Right ventricle myocardium superior (tissue), 1 donor: ENCODE measurements at regions not wholly inside any gene's neighbourhood (a gene's known extent, or its start where the extent isn't known, plus 50 kb on each side); places are given as distances from the start of the nearest gene placed in this dataset.

Source experiments
- ATAC-seq: fragments of 200-7000 bp; cut with Tn5 transposase; one replicate; pipeline ENCODE4 v1.9.1; 2020; ENCODE audit warnings: mild to moderate bottlenecking; ENCODE audit not compliant: poor library complexity
- DNase-seq: peaks from one replicate; pipeline ENCODE4 v3.0.0-alpha.2; 2020
- intact Hi-C: fragments of 100-400 bp; cut with DNase I; formaldehyde crosslinking; loops from one replicate; pipeline ENCODE4 v1.11.2; 2022
- donor health status: DM: no; HTN: yes; CAD: no; lungs with severe emphysema.

DNA sequence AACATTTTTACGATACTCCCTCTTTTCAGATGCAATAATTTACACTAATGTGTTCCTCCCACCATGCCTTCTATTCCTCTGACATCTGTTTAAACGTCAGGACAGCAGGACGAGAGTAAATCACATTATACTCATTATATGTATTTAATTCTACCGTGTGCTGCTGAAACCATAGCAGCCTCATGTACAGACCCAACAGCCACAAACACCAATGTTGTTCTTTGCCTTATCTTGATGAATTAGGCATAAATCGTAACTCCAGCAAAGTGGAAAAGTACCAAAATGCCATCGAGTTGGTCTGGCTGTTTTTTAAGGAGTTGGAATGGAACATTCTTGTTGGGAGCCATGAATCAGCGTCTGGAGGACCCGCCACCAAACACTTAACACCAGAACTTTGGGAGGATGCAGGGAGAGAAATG is 82.9 kb upstream of the FOXF1 start:
- DNase-seq = no peak
- no peak for ATAC-seq
- intact Hi-C loops = no loop called here

DNA sequence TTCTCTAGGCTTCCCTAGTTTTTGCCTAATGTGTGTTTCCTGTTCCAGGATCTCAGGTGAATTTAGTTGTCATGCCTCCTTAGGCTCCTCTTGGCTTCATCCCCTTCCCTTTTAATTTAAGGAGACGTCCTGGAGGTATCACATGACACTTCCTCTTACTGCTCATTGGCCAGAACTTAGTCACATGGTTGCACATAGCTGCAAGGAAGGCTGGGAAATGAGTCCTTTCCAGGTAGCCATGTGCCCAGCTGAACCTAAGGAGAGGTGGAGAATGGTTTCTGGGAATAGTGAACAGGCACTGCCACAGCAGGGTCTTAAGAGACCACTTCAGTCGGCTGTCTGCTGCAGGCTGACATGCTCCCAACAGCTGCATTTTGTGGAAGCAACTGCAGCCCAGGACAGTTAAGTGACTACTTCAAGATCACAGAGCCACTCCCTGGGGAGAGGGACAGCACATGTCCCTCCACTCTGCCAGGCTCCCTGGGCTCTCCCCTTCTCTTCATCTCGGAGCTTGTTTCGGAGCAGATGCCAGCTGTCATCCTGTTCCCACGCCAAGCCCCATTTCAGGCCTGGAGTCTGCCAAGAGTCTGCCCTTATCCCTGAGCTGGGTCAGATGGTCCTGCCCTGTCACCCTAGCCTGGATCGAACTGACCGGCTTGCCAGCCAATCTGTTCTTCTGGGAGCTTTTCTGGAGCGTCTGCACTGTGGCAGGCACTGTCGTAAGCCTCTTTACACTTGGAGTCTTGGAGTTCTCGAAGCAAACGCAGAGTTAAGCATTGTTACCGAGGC is 81.4 kb upstream of the FOXF1 start:
- intact Hi-C loops = no loop called here
- ATAC-seq (peak; percentile 76), DNase-seq (no peak)

DNA sequence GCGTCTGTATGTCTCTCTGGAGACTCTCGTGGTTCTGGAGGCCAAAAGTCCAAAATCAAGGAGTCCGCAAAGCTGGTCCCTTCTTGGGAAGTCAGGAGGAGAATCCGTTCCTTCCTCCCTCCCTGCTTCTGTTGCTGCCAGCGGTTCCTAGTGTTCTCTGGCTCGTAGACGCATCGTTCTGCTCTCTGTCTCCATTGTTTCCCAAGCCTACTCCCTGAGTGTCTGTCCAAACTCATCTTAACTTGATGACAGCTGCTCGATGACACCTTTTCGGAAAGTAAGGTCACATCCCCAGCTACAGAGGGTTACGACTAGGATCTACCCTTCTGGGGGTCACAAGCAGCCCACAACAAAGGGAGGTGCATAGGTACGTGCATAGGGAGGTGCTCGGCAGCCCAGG is 80.7 kb upstream of the FOXF1 start:
- ATAC-seq (peak; percentile 15), DNase-seq (no peak)
- intact Hi-C loops = no loop called here

DNA sequence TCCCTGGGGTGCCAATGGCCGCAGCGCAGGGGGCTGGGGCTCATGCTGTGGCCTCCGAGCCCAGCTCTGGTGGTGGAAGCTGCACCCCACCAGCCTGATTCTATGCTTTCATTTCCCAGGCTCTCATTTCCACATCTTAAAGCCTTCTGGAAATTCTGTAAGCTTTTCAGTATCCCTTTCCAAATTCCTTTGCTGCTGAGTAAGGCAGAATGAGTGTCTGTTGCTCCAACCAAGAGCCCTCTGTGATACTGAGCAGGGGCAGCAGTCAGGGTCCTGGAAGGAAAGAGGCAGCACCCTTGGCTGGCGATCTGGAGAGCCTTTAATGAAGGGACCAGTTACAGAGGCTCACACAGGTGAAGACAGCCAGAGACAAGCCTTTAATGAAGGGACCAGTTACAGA is 79.5 kb upstream of the FOXF1 start:
- ATAC-seq = no peak
- intact Hi-C loops = no loop called here

DNA sequence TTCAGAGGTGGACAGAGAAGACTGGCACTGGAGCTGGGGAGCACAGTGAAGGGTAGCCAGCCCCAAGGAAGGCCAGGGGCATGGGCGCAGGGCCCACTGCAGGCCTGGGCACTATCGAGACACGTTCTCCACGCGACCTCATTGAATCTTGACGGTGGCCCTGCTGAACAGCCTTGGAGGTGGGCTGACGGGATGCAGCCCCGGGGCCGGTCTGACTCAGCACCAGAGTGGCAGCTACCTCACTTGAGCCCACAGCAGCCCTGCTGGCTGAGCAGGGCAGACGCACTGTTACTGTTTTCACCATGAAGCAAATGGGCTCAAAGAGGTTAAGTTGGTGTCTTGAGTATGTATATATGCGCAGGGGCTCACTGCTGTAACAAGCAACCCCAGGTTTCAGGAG is 78.8 kb upstream of the FOXF1 start:
- DNase-seq (no peak), ATAC-seq (no peak)
- intact Hi-C loops = no loop called here

More for the DNA sequence above, 79.5 kb upstream of the FOXF1 start:
- no peak for DNase-seq

DNA sequence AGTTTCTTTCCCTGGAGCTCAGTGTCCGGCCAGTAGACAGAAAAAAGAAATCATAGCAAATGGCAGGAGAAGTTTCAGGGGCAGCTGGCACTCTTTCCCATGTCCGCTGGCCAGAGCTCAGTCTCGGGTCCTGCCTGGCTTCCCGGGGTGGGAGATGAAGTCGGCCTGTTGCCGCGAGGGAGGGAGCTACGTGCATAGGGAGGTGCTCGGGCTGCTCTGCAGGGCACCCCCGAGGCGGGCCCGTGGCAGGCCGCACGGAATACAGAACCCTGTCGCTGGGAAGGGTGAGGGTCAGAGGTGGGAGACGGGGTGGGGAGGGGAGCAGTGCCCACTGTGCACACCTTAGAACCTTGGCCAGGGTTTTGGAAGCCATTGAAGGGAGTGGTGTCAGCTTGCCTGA is 78.3 kb upstream of the FOXF1 start:
- no peak for ATAC-seq
- intact Hi-C loops = no loop called here

DNA sequence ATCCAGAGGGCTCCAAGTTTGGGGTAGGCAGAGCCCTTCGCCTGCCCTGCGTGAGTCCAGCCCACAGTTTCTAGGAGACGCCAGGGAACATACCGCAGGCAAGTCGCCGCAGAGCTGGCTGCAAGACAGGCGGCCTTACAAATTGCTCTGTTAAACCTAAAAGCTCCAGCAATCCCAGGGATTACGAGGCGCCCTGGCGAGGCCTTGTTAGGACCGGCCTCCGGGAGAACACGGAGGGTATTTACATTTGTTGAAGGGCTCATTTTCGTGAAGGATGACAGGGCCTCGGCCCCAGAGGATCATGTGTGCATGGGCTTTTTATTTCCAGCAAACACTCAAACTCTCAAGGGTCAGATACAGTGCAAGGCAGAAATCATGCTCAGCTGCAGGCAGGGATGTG is 77.6 kb upstream of the FOXF1 start:
- ATAC-seq (no peak), DNase-seq (no peak)
- intact Hi-C loops = no loop called here

More for the DNA sequence above, 78.3 kb upstream of the FOXF1 start:
- DNase-seq = no peak

DNA sequence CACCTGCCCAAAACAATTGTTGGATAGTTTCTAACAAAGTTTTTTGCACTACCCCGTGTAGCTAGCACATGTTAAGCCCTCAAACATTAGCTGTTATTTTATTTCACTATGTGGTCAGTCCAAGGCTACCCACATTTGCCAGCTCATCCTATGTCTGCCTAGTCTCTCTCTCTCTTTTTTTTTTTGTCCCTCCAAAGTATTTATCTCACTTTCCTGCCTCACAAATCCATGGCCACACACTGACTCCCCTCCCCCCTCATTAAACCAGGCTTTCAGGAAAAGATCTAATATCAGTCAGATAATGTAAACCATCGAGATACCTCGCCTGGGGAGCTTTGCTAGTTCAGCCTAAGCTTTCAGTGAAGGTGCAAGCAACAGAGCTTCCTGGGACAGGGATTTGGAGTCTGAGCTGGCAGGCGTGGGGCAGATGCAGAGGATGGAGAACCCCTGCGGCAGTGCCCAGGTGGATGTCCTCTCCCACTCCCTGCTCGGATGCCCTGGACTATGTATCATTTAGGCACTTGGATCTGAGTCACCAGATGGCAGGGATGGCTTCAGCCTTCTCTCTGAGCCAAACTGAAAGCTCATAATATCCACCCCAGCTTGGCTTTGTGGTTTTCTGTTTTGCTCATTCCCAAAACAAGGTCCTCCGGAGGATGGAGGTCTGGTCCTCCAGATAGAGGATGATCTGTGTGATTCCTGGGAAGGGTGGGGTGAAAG is 73.7 kb upstream of the FOXF1 start:
- ATAC-seq (no peak), DNase-seq (no peak)
- intact Hi-C loops = no loop called here

DNA sequence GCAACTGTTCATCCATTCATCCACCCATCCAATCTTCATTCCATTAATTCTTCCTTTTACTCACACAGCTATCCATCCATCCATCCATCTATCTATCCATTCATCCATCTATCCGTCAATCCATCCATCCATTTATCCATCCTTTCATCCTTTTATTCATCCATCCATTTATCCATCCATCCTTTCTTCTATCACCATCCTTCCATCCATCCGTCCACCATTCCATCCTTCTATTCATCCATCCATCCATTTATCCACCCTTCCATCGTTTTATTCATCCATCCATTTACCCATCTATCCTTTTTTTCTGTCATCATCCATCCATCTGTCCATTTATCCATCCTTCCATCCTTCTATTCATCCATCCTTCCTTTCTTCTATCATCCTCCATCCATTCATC is 73.0 kb upstream of the FOXF1 start:
- ATAC-seq (no peak), DNase-seq (no peak)
- intact Hi-C loops = no loop called here

DNA sequence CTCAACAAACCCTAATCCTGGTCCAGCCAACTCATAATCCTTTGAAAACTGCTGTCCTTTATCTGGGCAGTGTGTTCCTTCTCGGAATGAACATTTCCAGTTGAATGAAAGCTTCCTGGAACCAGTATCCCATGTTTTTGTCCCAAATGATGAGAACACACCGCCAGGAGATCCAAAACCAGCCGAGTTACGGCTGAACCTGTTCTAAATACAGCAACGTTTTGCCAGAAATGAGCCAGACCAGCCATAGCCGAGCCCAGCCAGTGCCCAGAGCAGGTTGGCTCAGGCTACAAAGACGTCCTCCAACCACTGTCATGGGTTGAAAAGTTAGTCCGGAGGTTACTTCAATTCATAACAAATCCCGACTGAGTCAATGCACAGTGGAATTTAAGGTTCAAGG is 67.6 kb upstream of the FOXF1 start:
- DNase-seq = no peak
- no peak for ATAC-seq
- intact Hi-C loops = no loop called here

DNA sequence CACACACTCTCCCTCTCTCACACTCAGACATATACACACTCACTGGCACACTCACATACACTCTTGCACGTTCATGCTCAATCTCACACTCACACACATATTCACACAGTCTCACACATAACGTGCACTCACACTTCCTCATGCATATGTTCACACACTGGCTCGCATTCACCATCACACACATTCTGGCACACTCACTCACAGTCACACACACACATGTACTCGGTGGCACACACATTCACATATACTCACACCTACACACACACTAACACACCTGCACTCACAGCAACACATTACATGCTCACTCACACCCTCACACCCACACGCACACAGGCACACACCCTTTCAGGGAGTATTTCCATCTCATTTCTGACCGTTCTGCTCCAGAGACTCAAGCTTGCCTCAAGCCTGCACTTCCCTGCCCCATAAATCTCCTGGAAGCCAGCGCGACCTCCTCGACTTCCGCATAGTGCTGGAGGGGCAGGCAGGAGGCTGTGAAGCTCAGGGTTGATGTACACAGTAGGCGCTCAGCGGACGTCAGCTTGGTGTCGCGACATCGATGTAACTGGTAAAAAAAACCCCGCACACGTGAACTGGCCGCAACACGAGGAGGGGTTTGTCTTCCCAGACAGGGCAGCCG is 66.7 kb upstream of the FOXF1 start:
- ATAC-seq (no peak), DNase-seq (no peak)
- intact Hi-C loops = no loop called here

DNA sequence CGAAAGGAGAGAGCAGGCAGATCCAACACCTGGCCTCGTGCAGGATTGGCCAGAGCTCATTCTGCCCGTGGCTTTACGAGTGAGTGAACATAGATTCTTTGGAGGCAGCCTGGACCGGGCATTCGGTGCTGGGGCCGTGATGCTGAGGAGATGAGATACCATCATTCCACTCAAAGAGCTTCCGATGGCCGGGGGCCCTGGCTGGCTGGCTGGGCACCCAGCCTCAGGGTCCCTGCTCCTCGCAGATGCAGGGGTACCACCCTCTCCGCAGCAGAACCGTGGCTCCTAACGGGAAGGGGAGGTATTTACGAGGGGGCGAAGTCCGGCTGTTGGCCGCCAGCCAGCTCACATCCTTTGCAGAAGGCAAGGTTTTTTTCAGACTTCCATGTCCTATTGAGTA is 66.1 kb upstream of the FOXF1 start:
- intact Hi-C loops = no loop called here
- ATAC-seq (no peak), DNase-seq (no peak)

DNA sequence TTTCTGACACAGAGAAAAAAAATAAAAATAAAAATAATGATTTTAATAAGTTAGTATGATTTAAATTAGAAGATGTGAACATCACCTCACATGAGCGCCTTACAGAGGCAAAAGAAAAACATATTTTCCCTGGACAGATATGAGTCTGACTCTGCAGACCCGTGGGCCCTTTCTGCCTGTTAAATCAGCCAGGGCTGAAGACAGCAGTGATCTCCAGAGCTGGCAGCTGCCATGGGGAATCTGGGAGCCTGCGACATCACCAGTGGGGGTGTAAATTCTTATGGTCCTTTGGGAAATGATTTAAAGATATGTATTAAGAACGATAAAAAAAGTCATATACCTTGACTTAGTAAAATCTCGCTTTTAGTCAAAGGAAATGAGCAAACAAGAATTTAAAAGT is 65.7 kb upstream of the FOXF1 start:
- intact Hi-C loops = no loop called here
- DNase-seq = no peak
- no peak for ATAC-seq

DNA sequence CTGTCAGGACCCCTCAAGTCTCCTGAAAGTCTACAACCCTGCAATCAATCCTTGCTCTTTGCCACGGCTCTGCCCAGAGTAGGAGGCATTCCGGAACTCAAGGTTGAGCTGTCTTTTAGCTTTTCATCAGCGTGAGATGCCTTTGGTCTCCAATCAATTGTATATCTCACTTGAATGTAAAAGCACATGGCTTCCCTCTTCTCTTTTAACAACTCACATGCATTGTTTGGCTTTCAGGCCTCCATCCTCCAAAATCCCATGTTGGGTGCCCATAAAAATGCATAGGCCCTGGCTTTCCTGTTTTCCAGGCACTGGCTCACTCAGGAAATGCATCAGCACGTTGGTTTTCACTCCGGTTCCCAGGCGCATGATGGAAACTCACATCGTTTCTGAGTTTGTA is 64.0 kb upstream of the FOXF1 start:
- intact Hi-C loops = no loop called here
- ATAC-seq (no peak), DNase-seq (no peak)

DNA sequence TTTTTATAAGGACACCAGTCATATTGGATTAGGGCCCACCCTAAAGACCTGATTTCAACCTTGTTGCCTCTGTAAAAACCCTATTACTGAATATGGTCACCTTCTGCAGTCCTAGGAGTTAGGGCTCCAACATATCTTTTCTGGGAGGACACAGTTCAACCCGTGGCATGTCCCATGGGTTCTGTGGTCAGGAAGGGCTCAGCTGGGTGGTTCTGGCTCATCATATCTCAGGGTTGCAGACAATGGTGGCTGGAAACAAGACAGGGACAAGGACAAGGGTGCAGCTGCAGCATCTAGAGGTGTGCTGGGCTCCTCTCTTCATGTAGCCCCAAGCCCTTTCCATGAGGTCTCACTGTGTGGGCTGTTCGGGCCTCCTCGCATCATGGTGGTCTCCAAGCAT is 63.1 kb upstream of the FOXF1 start:
- intact Hi-C loops = no loop called here
- no peak for ATAC-seq
- DNase-seq = no peak

DNA sequence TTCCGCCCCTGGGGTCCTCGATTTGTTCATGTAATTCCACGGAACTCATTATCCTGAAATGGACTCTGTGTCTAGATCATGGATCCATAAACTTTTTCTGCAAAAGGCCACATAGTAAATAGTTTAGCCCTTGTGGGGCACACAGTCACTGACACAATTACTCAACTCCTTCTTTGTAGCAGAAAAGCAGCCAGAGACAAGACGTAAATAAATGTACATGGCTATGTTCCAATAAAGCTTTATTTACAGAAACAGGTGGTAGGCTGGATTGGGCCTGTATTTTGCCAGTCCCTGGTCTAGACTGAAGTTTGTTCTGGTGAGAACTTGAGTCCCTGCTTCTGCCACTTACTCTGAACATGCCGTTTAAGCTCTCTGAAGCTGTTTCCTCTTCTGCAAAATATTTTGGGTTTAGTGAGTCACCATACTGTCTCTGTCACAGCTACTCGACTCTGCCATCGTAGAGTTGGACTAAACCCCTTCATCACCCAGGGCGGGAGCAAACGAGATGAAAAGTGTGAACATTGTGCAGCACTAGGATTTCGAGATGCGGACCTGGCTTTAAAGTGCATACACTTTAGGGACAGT is 61.9 kb upstream of the FOXF1 start:
- intact Hi-C loops = no loop called here
- DNase-seq (no peak), ATAC-seq (no peak)

DNA sequence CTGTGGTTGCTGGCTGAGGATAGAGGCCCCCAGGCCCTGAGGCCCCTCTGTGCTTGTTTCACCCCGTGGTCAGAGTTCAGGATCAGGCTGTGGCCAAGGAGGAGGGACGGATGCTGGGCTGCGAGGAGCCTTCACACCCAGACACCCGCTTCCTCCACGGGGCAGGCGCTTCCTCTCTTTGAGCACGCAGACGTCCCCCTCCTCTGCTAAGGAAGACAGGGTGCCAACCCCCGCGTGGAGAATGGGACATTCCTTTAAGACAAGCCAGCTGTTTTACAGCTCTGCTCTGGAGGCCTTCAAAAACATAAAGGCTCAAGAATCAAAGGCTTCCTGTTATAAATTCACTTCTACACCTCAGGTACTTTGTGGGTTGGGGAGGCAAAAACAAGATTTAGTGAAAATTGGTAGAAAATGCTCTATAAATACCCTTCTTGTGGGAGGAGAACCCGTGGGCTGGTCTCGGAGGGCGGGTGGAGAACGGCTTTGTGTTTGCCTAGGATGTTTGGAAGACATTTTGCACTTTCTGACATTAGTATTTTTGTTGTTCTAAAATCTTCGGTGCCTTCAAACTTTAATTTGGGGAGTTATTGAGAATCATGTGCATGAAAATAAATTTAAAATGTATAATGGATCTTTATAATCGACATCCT is 60.8 kb upstream of the FOXF1 start:
- intact Hi-C loops = no loop called here
- DNase-seq = no peak
- no peak for ATAC-seq

DNA sequence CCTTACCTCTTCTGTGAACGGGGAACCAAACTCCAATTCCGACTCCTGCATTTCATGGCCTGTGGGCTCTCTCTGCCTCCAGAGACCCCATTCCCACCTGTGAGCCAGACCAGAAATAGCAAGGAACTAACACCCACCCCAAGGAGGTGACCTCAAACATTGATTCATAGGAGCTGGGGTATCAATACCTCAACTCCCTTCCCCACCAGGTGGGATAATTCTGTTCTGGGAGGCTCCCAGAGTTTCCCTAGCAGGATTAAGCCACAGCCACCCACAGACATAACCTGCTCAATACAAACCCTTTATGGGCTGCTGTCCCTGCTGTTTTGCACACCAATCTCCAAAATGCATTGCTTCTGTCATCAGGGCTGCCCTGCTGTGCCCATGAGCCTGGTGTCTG is 59.6 kb upstream of the FOXF1 start:
- DNase-seq (no peak), ATAC-seq (no peak)
- intact Hi-C loops = no loop called here

DNA sequence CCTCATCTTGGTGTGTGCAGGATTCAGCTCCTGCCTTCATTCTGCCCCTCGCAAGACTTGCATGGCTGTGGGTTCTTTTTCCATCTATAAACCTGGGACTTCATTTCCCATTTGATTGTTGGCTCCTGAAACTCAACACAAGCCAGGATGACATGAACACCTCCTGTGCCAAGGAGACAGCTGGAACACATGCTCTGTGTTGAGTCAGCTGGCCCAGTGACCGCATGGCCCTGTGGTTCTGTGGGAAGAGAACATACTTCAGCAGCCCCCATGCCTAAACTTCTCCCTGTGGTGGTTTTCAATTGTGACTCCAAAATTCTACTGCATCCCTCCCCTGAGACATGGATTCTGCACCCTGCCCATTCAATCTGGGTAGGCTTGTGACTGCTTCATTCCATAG is 57.9 kb upstream of the FOXF1 start:
- ATAC-seq (no peak), DNase-seq (no peak)
- intact Hi-C loops = no loop called here
